G401 (cell line): ENCODE measurements at regions not wholly inside any gene's neighbourhood (a gene's known extent, or its start where the extent isn't known, plus 50 kb on each side); places are given as distances from the start of the nearest gene placed in this dataset.
"Not testable (repeated sequence)": the region's sequence is repeated elsewhere in the genome, so short reads cannot be mapped to it uniquely, and the experiment has no call there.

Experiments used
- DNase-seq: peaks from one replicate; pipeline ENCODE4 v3.0.0-alpha.2; 2015; ENCODE audit warnings: low spot score
- in situ Hi-C: cut with HindIII; loops from 2 replicates; pipeline ENCODE4 v1.10.0; 2016; ENCODE audit warnings: low sequenced_read_pairs, mixed read lengths

DNA sequence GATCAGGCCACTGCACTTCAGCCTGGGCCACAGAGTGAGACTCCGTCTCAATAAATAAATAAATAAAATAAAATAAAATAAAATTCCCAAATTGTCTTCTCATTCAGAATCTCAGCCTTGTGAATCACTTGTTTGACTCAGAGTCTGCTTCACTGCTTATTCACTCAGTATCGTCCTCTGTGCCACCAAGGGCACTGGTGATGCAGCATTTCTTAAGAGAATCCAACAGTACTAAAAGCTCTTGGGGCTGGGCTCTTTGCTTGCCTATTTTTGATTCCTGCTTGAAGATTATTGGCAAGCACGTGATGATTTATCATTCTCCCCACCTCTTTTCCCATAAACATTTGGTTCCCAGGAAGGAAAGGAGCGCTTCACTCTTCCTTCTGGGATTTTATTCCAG is 54.8 kb upstream of the HMGB1 start:
- no peak for DNase-seq
- in situ Hi-C loops, result no loop called here

DNA sequence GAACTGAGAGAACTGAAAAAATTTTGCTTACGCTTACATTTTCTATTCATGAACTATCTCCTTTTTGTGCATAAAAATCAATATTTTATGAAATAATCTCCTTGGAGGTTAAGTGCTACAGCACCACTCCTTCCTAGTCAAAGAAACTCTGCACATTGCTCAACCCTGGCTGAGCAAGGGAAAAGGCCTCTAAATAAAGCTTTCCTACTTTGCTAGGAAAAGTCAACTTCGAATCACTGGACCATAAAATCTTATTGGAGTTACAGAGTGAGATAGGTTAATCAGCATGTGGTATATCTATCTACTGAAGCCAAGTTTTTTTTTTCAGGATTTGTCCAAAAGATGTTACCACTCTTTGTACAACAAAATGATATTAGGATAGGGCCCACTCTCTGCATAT is 57.5 kb upstream of the HMGB1 start:
- DNase-seq, result no peak
- in situ Hi-C loops, result no loop called here

DNA sequence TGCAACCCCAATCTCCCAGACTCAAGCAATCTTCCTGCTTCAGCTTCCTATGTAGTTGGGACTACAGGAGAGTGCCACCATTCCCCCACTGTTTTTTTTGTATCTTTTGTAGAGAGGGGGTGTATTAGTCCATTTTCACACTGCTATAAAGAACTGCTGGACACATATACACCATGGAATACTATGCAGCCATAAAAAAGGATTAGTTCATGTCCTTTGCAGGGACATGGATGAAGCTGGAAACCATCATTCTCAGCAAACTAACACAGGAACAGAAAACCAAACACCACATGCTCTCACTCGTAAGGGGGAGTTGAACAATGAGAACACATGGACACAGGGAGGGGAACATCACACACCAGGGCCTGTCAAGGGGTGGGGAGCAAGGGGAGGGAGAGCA is 58.1 kb upstream of the HMGB1 start:
- DNase-seq, in situ Hi-C loops: not testable (repeated sequence)

DNA sequence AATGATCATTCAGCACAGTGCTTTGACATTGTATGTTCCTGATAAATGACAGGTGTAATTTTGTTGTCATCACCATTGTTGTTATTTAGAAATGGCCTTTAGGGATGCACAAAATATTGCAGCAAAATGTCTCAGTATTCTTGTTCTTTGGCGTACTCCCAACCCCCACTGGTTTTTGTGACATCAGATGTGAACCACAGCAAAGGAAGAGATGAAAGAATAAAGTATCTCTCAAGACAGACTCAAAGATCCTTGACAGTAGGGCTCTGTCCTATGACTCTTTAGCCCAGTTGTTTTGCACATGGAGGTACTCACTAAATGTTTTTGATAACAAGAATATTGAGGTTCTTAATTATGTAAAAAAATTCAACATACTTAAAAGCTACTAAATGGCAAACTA is 59.5 kb upstream of the HMGB1 start:
- DNase-seq, in situ Hi-C loops: not testable (repeated sequence)

DNA sequence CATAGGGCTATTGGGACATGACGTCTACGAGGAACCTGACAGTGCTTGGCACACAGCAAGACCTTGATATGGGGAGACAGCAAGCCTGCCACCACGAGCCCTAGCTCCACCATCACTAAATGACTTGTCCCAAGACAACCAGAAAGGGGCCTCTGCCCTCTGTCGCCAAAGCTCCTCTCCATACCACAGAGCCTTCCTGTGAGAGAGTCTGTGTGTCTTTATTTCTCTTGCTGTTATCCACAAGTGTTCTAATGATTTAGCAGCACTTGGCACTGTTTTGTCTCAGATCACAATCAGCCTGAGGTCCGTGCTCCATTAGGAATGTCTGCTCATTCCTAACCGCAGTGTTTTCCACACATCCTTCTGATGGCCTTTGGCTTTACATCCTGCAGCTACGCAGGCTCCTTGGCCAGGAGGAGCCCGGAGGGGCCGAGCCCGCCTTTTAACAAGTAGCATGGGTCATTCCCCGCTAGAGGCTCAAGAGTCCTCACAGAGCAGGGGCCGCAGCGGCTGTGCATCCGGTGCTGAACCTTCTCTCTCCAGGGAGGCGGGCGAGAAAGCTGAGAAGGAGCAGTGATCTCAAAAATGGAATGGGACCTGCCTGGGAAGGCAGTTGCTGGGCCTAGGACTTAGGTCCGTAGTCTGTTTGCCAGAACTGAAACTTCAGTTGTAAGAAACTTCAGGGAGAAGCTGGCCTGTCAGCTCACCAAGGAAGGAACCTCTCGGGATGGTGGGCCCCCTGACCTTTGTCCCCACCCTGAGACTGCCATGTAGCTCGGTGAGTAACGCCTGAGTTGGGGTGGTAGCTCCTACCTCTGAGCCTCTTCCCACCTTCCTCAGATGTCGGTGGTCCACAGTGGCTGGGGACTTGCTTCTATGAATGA is 61.1 kb upstream of the HMGB1 start:
- DNase-seq, result no peak

DNA sequence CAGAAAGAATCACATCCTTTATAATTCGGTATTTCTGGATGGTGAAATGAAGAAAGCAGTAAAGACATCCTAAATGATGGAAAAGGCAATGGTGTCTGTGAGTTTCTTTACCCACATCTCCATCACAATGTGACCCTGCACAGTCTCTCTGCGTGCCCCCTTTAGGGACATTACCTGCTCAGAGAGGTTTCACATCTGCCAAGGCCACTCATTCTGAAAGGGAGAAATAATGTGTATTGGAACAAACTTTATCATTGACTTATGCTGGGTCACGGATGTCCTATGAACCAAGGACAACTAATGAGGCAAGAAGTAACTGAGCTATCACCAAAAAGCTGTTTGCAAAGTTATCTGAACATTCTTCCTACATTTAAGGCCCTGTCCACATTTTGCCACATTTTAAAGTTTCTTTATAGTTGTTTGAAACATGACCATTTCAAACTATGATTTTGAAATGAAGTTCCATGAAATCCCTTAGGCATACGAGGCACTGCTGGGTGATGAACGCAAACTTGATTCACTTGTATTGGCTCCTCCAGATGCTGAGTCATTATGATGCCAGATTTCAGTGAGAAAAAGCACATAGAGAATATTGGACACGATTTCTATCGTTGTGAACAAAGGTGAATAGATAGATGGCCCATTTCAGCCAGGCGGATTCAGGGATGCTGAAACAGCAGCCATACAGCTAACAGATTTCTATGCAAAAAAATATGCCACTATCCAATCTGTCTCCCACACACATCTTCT is 63.5 kb upstream of the HMGB1 start:
- in situ Hi-C loops, result no loop called here
- DNase-seq, result no peak

More for the DNA sequence above, 61.1 kb upstream of the HMGB1 start:
- in situ Hi-C loops, result no loop called here

DNA sequence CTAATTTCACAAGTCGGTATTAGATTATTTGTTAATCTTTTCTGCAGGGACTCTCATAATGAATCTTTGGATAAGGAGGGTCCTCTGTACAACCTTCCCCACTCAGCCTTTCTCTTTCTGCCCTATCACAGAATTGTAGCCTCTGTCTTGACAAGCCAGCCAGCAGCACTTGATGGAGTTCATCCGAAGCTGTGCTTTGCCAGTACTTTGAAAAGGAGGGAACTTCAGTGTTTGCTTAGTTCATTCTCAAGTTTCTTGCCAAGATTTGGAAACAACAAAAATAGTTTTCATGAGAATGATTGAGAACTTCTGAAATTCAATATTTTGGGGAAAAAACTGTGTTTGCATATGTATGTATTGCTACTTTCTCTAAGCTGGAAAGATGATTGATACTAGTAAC is 69.3 kb upstream of the HMGB1 start:
- no peak for DNase-seq
- in situ Hi-C loops, result no loop called here

DNA sequence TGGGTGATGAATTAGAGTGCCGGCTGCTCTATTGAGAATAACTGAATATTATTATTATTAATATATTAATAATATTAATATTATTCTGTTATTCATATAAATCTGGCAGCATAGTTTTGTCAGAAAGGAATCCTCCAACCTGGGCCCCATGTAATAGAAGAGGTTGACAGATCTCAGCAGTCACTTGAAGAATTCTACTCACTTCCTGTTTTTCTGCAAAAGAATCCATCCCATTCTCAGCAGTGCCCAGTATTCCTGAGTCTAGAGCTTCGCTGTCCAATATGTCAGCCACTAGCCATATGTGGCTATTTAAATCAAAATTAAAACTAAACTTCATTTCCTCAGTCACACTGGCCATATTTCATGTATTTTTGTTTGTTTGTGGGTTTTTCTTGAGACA is 72.4 kb upstream of the USPL1 start:
- in situ Hi-C loops, result no loop called here
- no peak for DNase-seq

DNA sequence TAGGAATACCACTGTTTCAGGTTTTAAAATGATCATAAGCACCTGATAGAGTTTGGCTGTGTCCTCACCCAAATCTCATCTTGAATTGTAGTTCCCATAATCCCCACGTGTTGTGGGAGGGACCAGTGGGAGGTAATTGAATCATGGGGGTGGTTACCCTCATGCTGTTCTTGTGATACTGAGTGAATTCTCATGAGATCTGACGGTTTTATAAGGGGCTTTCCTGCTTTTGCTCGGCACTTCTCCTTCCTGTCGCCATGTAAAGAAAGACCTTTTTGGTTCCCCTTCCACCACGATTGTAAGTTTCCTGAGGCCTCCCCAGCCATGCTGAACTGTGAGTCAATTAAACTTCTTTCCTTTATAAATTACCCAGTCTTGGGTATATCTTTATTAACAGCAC is 69.7 kb upstream of the USPL1 start:
- in situ Hi-C loops, DNase-seq: not testable (repeated sequence)

DNA sequence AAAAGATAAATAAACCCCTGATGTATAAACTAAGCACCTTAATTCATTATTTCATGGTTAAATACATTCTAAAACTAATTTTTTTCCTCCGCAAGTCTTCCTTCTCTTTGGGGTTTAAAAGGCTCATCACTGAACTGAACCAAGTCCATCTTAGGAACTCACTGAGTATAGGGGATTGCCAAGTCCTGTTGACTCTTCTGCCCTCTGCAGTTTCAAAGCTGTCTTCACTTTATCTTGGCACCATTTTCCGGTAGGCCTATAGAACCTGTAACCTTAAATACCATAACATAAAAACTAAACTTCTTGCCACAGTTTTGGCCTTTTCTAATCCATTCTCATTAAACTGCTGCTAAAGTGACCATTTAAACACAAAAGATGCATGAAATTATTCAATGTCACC is 66.5 kb upstream of the USPL1 start:
- peak; percentile 13 for DNase-seq
- in situ Hi-C loops, result no loop called here

DNA sequence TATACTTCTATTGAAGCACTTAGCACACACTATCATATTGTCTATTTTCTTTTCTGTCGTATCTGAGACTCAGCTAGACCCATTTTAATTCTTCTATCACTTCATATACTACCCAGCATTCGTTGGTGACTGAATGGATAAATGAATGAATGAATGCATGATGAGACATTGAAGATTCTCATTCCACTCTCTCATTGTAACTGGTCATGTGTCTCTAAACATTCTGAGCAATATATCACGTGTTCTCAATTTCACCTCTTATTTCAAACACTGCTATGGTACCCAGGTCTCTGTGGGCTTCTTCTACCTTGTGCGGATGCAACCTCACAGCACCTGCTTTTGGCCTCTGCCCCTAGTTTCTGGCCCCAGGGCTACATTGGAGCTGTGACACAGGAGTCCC is 65.2 kb upstream of the USPL1 start:
- DNase-seq, result no peak
- in situ Hi-C loops, result no loop called here

DNA sequence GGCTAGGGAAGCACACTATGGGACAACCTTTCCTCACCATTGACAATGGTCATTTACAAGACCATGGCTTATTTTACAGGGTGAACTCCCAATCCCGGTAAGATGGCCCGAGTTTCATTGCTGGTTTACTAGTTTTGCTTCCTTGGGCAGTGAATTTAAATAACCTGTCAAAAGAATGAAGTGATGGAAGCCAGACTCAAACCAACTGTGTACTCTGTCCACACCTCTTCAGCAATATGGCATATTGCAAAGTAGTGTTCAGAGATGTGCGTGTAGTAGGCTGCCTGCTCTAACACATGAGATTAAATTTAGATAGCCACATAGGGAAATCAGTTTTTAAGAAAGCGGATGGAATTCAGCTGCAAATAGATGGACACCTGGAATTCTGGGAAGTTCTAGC is 58.4 kb upstream of the USPL1 start:
- in situ Hi-C loops, result no loop called here
- DNase-seq, result no peak

DNA sequence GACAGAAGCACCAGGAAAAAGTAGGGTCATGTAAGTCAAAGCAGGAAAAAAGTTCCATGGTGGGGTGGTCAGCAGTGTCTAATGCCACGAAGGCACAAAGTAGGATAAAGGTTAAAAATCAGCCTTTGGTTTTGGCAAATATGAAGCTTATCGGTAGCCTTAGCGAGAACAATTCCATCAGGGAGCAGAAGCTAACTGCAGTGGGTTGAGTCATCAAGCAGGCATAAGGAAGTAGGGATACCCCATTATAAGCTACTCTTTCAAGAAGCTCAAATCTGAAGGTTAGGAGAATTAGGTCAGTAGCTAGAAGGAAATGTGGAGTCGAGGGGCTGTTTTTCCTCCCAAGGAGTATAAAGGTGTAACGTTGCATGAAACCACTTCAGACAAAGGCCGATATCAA is 57.5 kb upstream of the USPL1 start:
- DNase-seq, result no peak

DNA sequence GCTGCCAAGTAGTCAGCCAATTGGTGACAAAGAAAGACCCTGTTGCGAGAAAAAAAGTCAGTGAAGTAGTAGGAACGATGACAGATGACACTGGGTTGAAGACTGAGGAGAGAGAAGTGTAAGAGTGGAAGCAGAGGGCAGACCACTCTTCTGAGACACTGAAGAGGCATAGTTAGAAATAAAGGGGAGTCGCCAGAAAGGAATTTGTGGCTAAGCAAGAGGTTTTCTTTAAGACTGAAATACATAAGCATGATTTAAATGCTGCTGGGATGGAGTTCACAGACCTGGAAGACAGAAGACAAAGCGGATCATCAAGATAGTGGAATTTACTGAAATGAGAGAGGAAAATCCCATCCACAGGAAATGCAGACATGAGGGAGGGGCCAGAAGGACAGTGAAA is 56.2 kb upstream of the USPL1 start:
- no peak for DNase-seq
- in situ Hi-C loops, result no loop called here

More for the DNA sequence above, 57.5 kb upstream of the USPL1 start:
- in situ Hi-C loops, result no loop called here

DNA sequence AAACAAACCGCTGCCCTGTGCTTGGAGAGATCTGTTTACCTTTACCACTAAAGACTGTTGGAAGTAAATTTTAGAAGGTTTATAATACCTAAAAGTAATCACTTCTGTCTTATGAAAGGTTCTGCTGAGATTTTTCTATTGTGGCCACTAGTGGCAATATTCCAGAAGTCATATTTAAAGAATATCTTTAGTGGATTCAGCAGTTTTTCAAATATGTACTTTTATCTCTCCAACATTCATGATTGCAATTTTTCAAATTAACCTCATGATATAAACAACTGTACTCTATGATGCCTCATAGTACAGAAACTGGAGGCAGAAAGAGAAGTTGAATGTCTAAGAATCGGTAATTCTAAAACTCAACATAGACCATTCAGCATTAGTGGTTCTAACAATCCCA is 53.2 kb upstream of the USPL1 start:
- in situ Hi-C loops, result no loop called here
- DNase-seq, result no peak

DNA sequence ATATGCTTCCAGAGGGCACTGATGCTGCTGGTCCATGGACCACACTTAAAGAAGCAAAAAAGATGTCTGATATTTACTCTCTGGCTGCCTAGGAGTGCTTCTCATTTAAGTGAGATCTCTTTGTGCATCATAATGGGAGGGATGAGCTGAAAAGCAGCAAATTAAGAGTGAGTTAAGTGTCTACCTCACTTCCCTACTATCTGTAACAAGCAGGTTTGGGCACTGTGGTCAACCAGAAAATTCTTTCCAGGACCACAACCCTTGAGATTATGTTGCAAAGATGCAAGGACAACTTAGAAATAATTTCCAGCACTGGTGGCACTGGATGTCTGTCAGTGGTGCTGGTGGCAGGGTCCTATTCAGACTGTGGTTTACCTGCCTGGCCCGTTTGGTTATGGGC is 52.1 kb upstream of the USPL1 start:
- DNase-seq, result no peak
- in situ Hi-C loops, result no loop called here

DNA sequence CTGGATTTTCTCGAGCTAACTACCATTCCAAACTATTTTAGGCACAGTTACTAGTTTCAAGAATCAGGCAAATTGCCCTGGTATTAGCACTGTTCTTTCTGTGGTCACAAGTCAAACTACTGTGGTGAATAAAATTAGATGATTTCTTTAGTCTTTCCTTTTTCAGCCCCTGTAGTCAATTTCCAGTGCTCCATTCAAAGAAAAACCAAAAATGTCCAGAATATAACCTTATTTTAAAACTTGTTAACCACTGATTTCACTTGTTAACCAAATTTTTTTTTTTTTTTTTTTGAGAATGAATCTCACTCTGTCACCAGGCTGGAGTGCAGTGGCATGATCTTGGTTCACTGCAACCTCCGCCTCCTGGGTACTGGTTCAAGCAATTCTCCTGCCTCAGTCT is 50.6 kb upstream of the USPL1 start:
- DNase-seq, result no peak
- in situ Hi-C loops, result no loop called here
